Tibial nerve (tissue), 3 donors: ENCODE measurements at regions not wholly inside any gene's neighbourhood (a gene's known extent, or its start where the extent isn't known, plus 50 kb on each side); places are given as distances from the start of the nearest gene placed in this dataset.

Source experiments
- CTCF ChIP-seq, 5 experiments: fragments of 200-600 bp in 3 of 5; fragments of 450-650 bp in 2 of 5; sonication (generic) in 3 of 5; IDR thresholded peaks; one replicate each; pipeline ENCODE4 v1.5.1; 2016 to 2019; ENCODE audit warnings: antibody characterized with exemption in 5 of 5, mild to moderate bottlenecking in 3 of 5, moderate library complexity in 2 of 5
- POLR2A ChIP-seq, 2 donors: fragments of 450-650 bp; IDR thresholded peaks; one replicate each; pipeline ENCODE4 v1.6.1; 2017; ENCODE audit warnings: antibody characterized with exemption in 2 of 2, mild to moderate bottlenecking in 2 of 2, moderate library complexity in 2 of 2

- TF ChIP-seq POLR2A (IDR thresholded peaks at IDR 0.05) (no peak), CTCF (IDR thresholded peaks at IDR 0.05) (no peak)
Measured at GRCh38 chr6:2396042-2396657, 150.7 kb upstream of the GMDS start.
